HG03135 (cell line): ENCODE measurements at regions not wholly inside any gene's neighbourhood (a gene's known extent, or its start where the extent isn't known, plus 50 kb on each side); places are given as distances from the start of the nearest gene placed in this dataset.
"Not testable (repeated sequence)": the region's sequence is repeated elsewhere in the genome, so short reads cannot be mapped to it uniquely, and the experiment has no call there.

Experiments used
- ATAC-seq: cut with Tn5 transposase; IDR thresholded peaks from one replicate; pipeline ENCODE4 v1.9.1; 2021; ENCODE audit warnings: mild to moderate bottlenecking, moderate library complexity; ENCODE audit not compliant: unreplicated experiment

GRCh38 chr6:40705354-40705753 is 118.2 kb upstream of the LRFN2 start:
- ATAC-seq = no peak

GRCh38 chr6:40701352-40702007 is 114.3 kb upstream of the LRFN2 start:
- ATAC-seq = no peak

- no peak for ATAC-seq
These were observed 112.9 kb upstream of the LRFN2 start for GRCh38 chr6:40700006-40700580.

- ATAC-seq = no peak
These were observed 108.7 kb upstream of the LRFN2 start for GRCh38 chr6:40695750-40696415.

- ATAC-seq = no peak
These were observed 108.0 kb upstream of the LRFN2 start for GRCh38 chr6:40695114-40695513.

- ATAC-seq = no peak
These were observed 106.6 kb upstream of the LRFN2 start for GRCh38 chr6:40693768-40694167.

- no peak for ATAC-seq
These were observed 105.2 kb upstream of the LRFN2 start for GRCh38 chr6:40692337-40692736.

GRCh38 chr6:40689185-40689584 is 102.0 kb upstream of the LRFN2 start:
- ATAC-seq = no peak

- ATAC-seq = no peak
These were observed 101.1 kb upstream of the LRFN2 start for GRCh38 chr6:40688214-40688761.

- ATAC-seq = no peak
These were observed 98.7 kb upstream of the LRFN2 start for GRCh38 chr6:40685862-40686261.

- ATAC-seq = no peak
These were observed 94.5 kb upstream of the LRFN2 start for GRCh38 chr6:40681622-40682021.

- no peak for ATAC-seq
These were observed 91.8 kb upstream of the LRFN2 start for GRCh38 chr6:40678941-40679340.

- no peak for ATAC-seq
These were observed 87.0 kb upstream of the LRFN2 start for GRCh38 chr6:40674170-40674569.

GRCh38 chr6:40672087-40672486 is 84.9 kb upstream of the LRFN2 start:
- no peak for ATAC-seq

- ATAC-seq = no peak
These were observed 84.5 kb upstream of the LRFN2 start for GRCh38 chr6:40671694-40672050.

GRCh38 chr6:40671001-40671693 is 84.0 kb upstream of the LRFN2 start:
- ATAC-seq = no peak

- ATAC-seq = no peak
These were observed 82.2 kb upstream of the LRFN2 start for GRCh38 chr6:40669343-40669742.

- ATAC-seq = no peak
These were observed 81.0 kb upstream of the LRFN2 start for GRCh38 chr6:40668203-40668602.

- ATAC-seq = no peak
These were observed 79.4 kb upstream of the LRFN2 start for GRCh38 chr6:40666530-40666929.

GRCh38 chr6:40661726-40662125 is 74.6 kb upstream of the LRFN2 start:
- ATAC-seq = no peak

GRCh38 chr6:40656772-40657171 is 69.6 kb upstream of the LRFN2 start:
- ATAC-seq = not testable (repeated sequence)

GRCh38 chr6:40654828-40655227 is 67.7 kb upstream of the LRFN2 start:
- ATAC-seq = no peak
